IMR-90 (cell line): ENCODE measurements at regions not wholly inside any gene's neighbourhood (a gene's known extent, or its start where the extent isn't known, plus 50 kb on each side); places are given as distances from the start of the nearest gene placed in this dataset.

ENCODE experiments used
- ATAC-seq: fragments of 200-7000 bp; cut with Tn5 transposase; 2 replicates; pipeline ENCODE4 v1.9.1; 2020; ENCODE audit warnings: low read depth, mild to moderate bottlenecking, moderate library complexity
- BruUV-seq: library from RNA; stranded (reverse); fragments of 400-500 nt; replicated peaks from 2 replicates; lab custom pipeline; 2021; lab: Mats Ljungman, UMichigan
- CTCF ChIA-PET: fragments of 300-600 bp; formaldehyde crosslinking; extraction: SDS; loops from one replicate; lab custom pipeline; 2021; ENCODE audit warnings: antibody characterized with exemption; lab: Yijun Ruan, JAX
- POLR2A ChIA-PET: fragments of 300-600 bp; sonication (Branson Sonifier 250); formaldehyde crosslinking; loops from one replicate; lab custom pipeline; 2022; ENCODE audit warnings: antibody characterized with exemption; ENCODE audit not compliant: unreplicated experiment; lab: Charles Lee
- DNase-seq: peaks from one replicate; pipeline ENCODE4 v3.0.0; 2013
- H2AFZ ChIP-seq: replicated peaks from 2 replicates; pipeline ENCODE3; 2013; ENCODE audit warnings: low read length, mild to moderate bottlenecking; ENCODE audit not compliant: poor library complexity
- H2AK5ac ChIP-seq: 2 replicates; pipeline ENCODE4 v1.6.1; 2013; ENCODE audit warnings: low read depth, low read length, inconsistent platforms
- H2AK9ac ChIP-seq: replicated peaks from 2 replicates; pipeline ENCODE3; 2013; ENCODE audit warnings: mild to moderate bottlenecking, low read depth, low read length, moderate library complexity; ENCODE audit not compliant: poor library complexity
- H2BK120ac ChIP-seq: 2 replicates; pipeline ENCODE4 v1.6.1; 2013; ENCODE audit warnings: low read depth, low read length, inconsistent platforms
- H2BK15ac ChIP-seq: 3 replicates; pipeline ENCODE4 v1.6.1; 2013; ENCODE audit warnings: low read depth, low read length, inconsistent platforms
- H2BK20ac ChIP-seq: 2 replicates; pipeline ENCODE4 v1.6.1; 2013; ENCODE audit warnings: low read depth, mild to moderate bottlenecking, inconsistent platforms, low read length, moderate library complexity
- H2BK5ac ChIP-seq: 2 replicates; pipeline ENCODE4 v1.6.1; 2013; ENCODE audit warnings: mild to moderate bottlenecking, low read depth, low read length, inconsistent platforms; ENCODE audit not compliant: poor library complexity, severe bottlenecking
- H3K14ac ChIP-seq: replicated peaks from 2 replicates; pipeline ENCODE4 v1.6.1; 2013; ENCODE audit warnings: low read depth, low read length, inconsistent platforms
- H3K18ac ChIP-seq: 2 replicates; pipeline ENCODE4 v1.6.1; 2013; ENCODE audit warnings: low read depth, low read length, control low read depth
- H3K23ac ChIP-seq: 2 replicates; pipeline ENCODE4 v1.6.1; 2013; ENCODE audit warnings: low read depth, low read length, inconsistent platforms
- H3K27ac ChIP-seq: 2 replicates; pipeline ENCODE4 v1.5.1; 2013; ENCODE audit warnings: mild to moderate bottlenecking, control low read depth, low read length; ENCODE audit not compliant: insufficient read depth
- H3K27me3 ChIP-seq: 2 replicates; pipeline ENCODE4 v1.6.1; 2013; ENCODE audit warnings: low read length; ENCODE audit not compliant: control insufficient read depth, insufficient read depth
- H3K36me3 ChIP-seq: 2 replicates; pipeline ENCODE4 v1.6.1; 2013; ENCODE audit warnings: low read length, mixed read lengths; ENCODE audit not compliant: control insufficient read depth, insufficient read depth
- H3K4ac ChIP-seq: 2 replicates; pipeline ENCODE4 v1.6.1; 2013; ENCODE audit warnings: low read depth, low read length, inconsistent platforms
- H3K4me1 ChIP-seq: 2 replicates; pipeline ENCODE4 v1.6.1; 2013; ENCODE audit warnings: low read length, mixed read lengths; ENCODE audit not compliant: control insufficient read depth, insufficient read depth
- H3K4me2 ChIP-seq: 2 replicates; pipeline ENCODE4 v1.6.1; 2013; ENCODE audit warnings: low read depth, mild to moderate bottlenecking, control low read depth, low read length, moderate library complexity
- H3K4me3 ChIP-seq: 2 replicates; pipeline ENCODE4 v1.5.1; 2013; ENCODE audit warnings: low read depth, mild to moderate bottlenecking, control low read depth, low read length, moderate library complexity; ENCODE audit not compliant: insufficient read depth
- H3K56ac ChIP-seq: 2 replicates; pipeline ENCODE4 v1.6.1; 2013; ENCODE audit warnings: low read length, inconsistent platforms; ENCODE audit not compliant: insufficient read depth; ENCODE audit errors: extremely low read depth
- H3K79me1 ChIP-seq, 2 experiments: 2 replicates each; pipeline ENCODE4 v1.6.1; 2013; ENCODE audit warnings: low read length in 2 of 2, inconsistent platforms in 1 of 2, low read depth in 1 of 2
- H3K9ac ChIP-seq: 2 replicates; pipeline ENCODE4 v1.6.1; 2013; ENCODE audit warnings: low read depth, low read length, control low read depth
- H3K9me1 ChIP-seq: 2 replicates; pipeline ENCODE4 v1.6.1; 2013; ENCODE audit warnings: low read length, inconsistent platforms; ENCODE audit not compliant: insufficient read depth
- H3K9me3 ChIP-seq: 2 replicates; pipeline ENCODE4 v1.6.1; 2013; ENCODE audit warnings: low read length; ENCODE audit not compliant: control insufficient read depth, insufficient read depth
- H4K20me1 ChIP-seq: 2 replicates; pipeline ENCODE4 v1.6.1; 2013; ENCODE audit warnings: low read length, inconsistent platforms; ENCODE audit not compliant: insufficient read depth
- H4K5ac ChIP-seq: 2 replicates; pipeline ENCODE4 v1.6.1; 2013; ENCODE audit warnings: mild to moderate bottlenecking, low read depth, low read length, control low read depth
- H4K8ac ChIP-seq, 2 experiments: 2 replicates each; pipeline ENCODE4 v1.6.1; 2013; ENCODE audit warnings: low read depth in 2 of 2, low read length in 2 of 2, control low read depth in 1 of 2, inconsistent platforms in 1 of 2
- H4K91ac ChIP-seq: 2 replicates; pipeline ENCODE4 v1.6.1; 2013; ENCODE audit warnings: low read depth, low read length, inconsistent platforms; ENCODE audit not compliant: insufficient read depth
- CEBPB ChIP-seq: IDR thresholded peaks from 2 replicates; pipeline ENCODE4 v1.6.1; 2012; ENCODE audit warnings: low read depth, low read length, improper control_type of control experiment
- CHD1 ChIP-seq: IDR thresholded peaks from 2 replicates; pipeline ENCODE4 v1.6.1; 2012; ENCODE audit warnings: low read depth, low read length, improper control_type of control experiment
- FOS ChIP-seq: fragments of 150-350 bp; IDR thresholded peaks from 2 replicates; pipeline ENCODE4 v1.6.1; 2016; ENCODE audit warnings: low read depth, low read length
- MAFK ChIP-seq: IDR thresholded peaks from 2 replicates; pipeline ENCODE4 v1.6.1; 2012; ENCODE audit warnings: low read depth, low read length, improper control_type of control experiment
- MAZ ChIP-seq: IDR thresholded peaks from 2 replicates; pipeline ENCODE4 v1.6.1; 2012; ENCODE audit warnings: low read depth, mild to moderate bottlenecking, low read length, improper control_type of control experiment, moderate library complexity, borderline replicate concordance
- MXI1 ChIP-seq: IDR thresholded peaks from 2 replicates; pipeline ENCODE4 v1.6.1; 2012; ENCODE audit warnings: low read depth, mild to moderate bottlenecking, low read length, moderate library complexity, borderline replicate concordance
- NFE2L2 ChIP-seq: fragments of 150-350 bp; IDR thresholded peaks from 2 replicates; pipeline ENCODE4 v1.6.1; 2016; ENCODE audit warnings: low read depth, mild to moderate bottlenecking, low read length
- POLR2A ChIP-seq: IDR thresholded peaks from 2 replicates; pipeline ENCODE4 v1.6.1; 2012; ENCODE audit warnings: mild to moderate bottlenecking, low read depth, low read length
- RAD21 ChIP-seq: IDR thresholded peaks from 2 replicates; pipeline ENCODE4 v1.6.1; 2012; ENCODE audit warnings: low read length, improper control_type of control experiment
- RFX5 ChIP-seq: IDR thresholded peaks from 2 replicates; pipeline ENCODE4 v1.8.0; 2012; ENCODE audit warnings: low read depth, mild to moderate bottlenecking, low read length, moderate library complexity
- SMC3 ChIP-seq: fragments of 150-350 bp; IDR thresholded peaks from 2 replicates; pipeline ENCODE4 v1.6.1; 2016; ENCODE audit warnings: low read depth, mild to moderate bottlenecking, antibody characterized with exemption, low read length, moderate library complexity
- USF2 ChIP-seq: fragments of 150-350 bp; IDR thresholded peaks from 2 replicates; pipeline ENCODE4 v1.6.1; 2017; ENCODE audit warnings: mild to moderate bottlenecking, antibody characterized with exemption, low read length, low read depth
- WGBS, 2 experiments: methylation state at CpG; one replicate each; pipeline versions ENCODE4 v1.1.5 to v1.1.7; 2013; ENCODE audit warnings: missing lambda C conversion rate in 2 of 2; ENCODE audit not compliant: insufficient read length in 1 of 2; ENCODE audit errors: extremely low coverage in 2 of 2; 5-methylcytosine and 5-hydroxymethylcytosine counted together
- dilution Hi-C: fragments of 300-500 bp; cut with HindIII; formaldehyde crosslinking; loops from one replicate; pipeline ENCODE4 v1.14.3; 2018; ENCODE audit warnings: low sequenced_read_pairs; ENCODE audit not compliant: unreplicated experiment
- in situ Hi-C: fragments of 300-500 bp; cut with MboI; formaldehyde crosslinking; loops from 3 replicates; pipeline ENCODE4 v1.14.3; 2019; ENCODE audit warnings: low sequenced_read_pairs, inconsistent platforms, mixed read lengths
- intact Hi-C: fragments of 100-400 bp; cut with micrococcal nuclease; formaldehyde crosslinking; loops from 2 replicates; pipeline ENCODE4 v1.10.0; 2022
- TF ChIP-seq, protein P1 (sequence below): conservative IDR thresholded peaks from 2 replicates; pipeline ENCODE4 v1.5.1; 2012; ENCODE audit warnings: mild to moderate bottlenecking, low read depth, low read length, improper control_type of control experiment
- TF ChIP-seq, protein P2 (sequence below): fragments of 150-350 bp; IDR thresholded peaks from 2 replicates; pipeline ENCODE4 v1.6.1; 2016; ENCODE audit warnings: low read depth, mild to moderate bottlenecking, low read length, moderate library complexity, borderline replicate concordance

DNA sequence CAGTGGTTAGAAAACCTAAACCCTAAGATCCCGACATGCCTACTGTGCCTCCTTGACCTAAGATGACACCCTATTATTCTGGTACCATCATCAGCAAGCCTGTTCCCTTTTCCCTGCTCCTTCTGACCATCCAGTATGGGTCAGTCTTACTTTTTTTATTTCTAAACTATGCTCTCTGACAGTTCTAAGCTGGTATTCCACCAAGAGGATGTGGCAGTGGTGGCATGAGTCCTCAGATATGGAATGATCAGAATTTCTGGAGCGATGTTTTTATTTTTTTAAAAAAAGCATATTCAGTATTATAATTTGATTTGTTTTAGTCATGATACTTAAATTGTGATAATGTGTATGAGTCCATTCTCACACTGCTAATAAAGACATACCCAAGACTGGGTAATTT is 145.9 kb upstream of the LHCGR start:
- in situ Hi-C loops (no loop called here), intact Hi-C loops (no loop called here), dilution Hi-C loops (no loop called here)
- Histone ChIP-seq H3K4me3 (no peak overlapping the region), H2AFZ (no peak overlapping the region), H3K23ac (no peak overlapping the region), H2BK120ac (no peak overlapping the region), H2BK20ac (no peak overlapping the region), H4K20me1 (no peaks in the 10 kb centered on the region), H4K91ac (no peak overlapping the region), H4K8ac (no peak overlapping the region), H2AK5ac (no peak overlapping the region), H3K18ac (no peak overlapping the region), H3K56ac (no peak overlapping the region), H2AK9ac (no peak overlapping the region), H3K4me1 (peaks cover 2% of the 10 kb centered on the region; the same call in 1 of the 2 replicates), H3K9ac (no peak overlapping the region), H2BK5ac (no peak overlapping the region), H3K36me3 (no peaks in the 10 kb centered on the region), H2BK15ac (no peak overlapping the region), H3K9me3 (no peaks in the 10 kb centered on the region), H3K4ac (no peak overlapping the region), H3K14ac (no peak overlapping the region), H4K5ac (no peak overlapping the region), H3K27ac (no peak overlapping the region), H3K4me2 (no peak overlapping the region), H3K9me1 (no peaks in the 10 kb centered on the region), H3K79me1 (no peaks in the 10 kb centered on the region), H3K27me3 (no peaks in the 10 kb centered on the region)
- no TSS peak for BruUV-seq
- CTCF ChIA-PET = no interaction called here
- WGBS, 2 experiments = no CpG with 5 or more reads among the region's 2 CpGs
- no peak for ATAC-seq
- no peak for TF ChIP-seq POLR2A
- no peak for TF ChIP-seq MXI1
- TF ChIP-seq USF2 = no peak
- no peak for TF ChIP-seq SMC3
- TF ChIP-seq RFX5 = no peak
- no peak for TF ChIP-seq CHD1
- TF ChIP-seq RAD21 = no peak
- no peak for TF ChIP-seq MAZ
- TF ChIP-seq, protein P1, sequence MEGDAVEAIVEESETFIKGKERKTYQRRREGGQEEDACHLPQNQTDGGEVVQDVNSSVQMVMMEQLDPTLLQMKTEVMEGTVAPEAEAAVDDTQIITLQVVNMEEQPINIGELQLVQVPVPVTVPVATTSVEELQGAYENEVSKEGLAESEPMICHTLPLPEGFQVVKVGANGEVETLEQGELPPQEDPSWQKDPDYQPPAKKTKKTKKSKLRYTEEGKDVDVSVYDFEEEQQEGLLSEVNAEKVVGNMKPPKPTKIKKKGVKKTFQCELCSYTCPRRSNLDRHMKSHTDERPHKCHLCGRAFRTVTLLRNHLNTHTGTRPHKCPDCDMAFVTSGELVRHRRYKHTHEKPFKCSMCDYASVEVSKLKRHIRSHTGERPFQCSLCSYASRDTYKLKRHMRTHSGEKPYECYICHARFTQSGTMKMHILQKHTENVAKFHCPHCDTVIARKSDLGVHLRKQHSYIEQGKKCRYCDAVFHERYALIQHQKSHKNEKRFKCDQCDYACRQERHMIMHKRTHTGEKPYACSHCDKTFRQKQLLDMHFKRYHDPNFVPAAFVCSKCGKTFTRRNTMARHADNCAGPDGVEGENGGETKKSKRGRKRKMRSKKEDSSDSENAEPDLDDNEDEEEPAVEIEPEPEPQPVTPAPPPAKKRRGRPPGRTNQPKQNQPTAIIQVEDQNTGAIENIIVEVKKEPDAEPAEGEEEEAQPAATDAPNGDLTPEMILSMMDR = no peak
- TF ChIP-seq FOS = no peak
- TF ChIP-seq NFE2L2 = no peak
- TF ChIP-seq, protein P2, sequence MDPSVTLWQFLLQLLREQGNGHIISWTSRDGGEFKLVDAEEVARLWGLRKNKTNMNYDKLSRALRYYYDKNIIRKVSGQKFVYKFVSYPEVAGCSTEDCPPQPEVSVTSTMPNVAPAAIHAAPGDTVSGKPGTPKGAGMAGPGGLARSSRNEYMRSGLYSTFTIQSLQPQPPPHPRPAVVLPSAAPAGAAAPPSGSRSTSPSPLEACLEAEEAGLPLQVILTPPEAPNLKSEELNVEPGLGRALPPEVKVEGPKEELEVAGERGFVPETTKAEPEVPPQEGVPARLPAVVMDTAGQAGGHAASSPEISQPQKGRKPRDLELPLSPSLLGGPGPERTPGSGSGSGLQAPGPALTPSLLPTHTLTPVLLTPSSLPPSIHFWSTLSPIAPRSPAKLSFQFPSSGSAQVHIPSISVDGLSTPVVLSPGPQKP = no peak
- no peak for TF ChIP-seq CEBPB
- TF ChIP-seq MAFK = no peak
- no peak for DNase-seq
- POLR2A ChIA-PET = no interaction called here
